Endodermal cell (in vitro differentiated cells): ENCODE measurements at regions not wholly inside any gene's neighbourhood (a gene's known extent, or its start where the extent isn't known, plus 50 kb on each side); places are given as distances from the start of the nearest gene placed in this dataset.
"Not testable (repeated sequence)": the region's sequence is repeated elsewhere in the genome, so short reads cannot be mapped to it uniquely, and the experiment has no call there.

ENCODE experiments used
- DNase-seq: peaks from one replicate; pipeline ENCODE4 v3.0.0-alpha.2; 2017
- H3K27ac ChIP-seq: 2 replicates; pipeline ENCODE4 v1.5.1; 2013; ENCODE audit warnings: mild to moderate bottlenecking, low read depth, low read length, moderate library complexity
- H3K27me3 ChIP-seq: 2 replicates; pipeline ENCODE4 v1.6.1; 2013; ENCODE audit warnings: mild to moderate bottlenecking, low read length, moderate library complexity; ENCODE audit not compliant: insufficient read depth, control insufficient read depth, poor library complexity, severe bottlenecking
- H3K36me3 ChIP-seq: 2 replicates; pipeline ENCODE4 v1.7.0; 2013; ENCODE audit warnings: mild to moderate bottlenecking, low read length, moderate library complexity; ENCODE audit not compliant: control insufficient read depth, insufficient read depth
- H3K4me1 ChIP-seq: one replicate; pipeline ENCODE4 v1.7.0; 2013; ENCODE audit warnings: low read length; ENCODE audit not compliant: control insufficient read depth, insufficient read depth
- H3K4me3 ChIP-seq: 2 replicates; pipeline ENCODE4 v1.5.1; 2013; ENCODE audit warnings: mild to moderate bottlenecking, low read length, moderate library complexity
- H3K9ac ChIP-seq: 2 replicates; pipeline ENCODE4 v1.6.1; 2013; ENCODE audit warnings: mild to moderate bottlenecking, low read length, moderate library complexity; ENCODE audit not compliant: poor library complexity, severe bottlenecking; ENCODE audit errors: extremely low read depth
- H3K9me3 ChIP-seq: 2 replicates; pipeline ENCODE4 v1.6.1; 2013; ENCODE audit warnings: mild to moderate bottlenecking, low read length, moderate library complexity; ENCODE audit not compliant: control insufficient read depth
- H3K27ac Mint-ChIP-seq: 2 replicates; pipeline ENCODE4 v1.8.0; 2020; ENCODE audit warnings: mixed read lengths
- H3K27me3 Mint-ChIP-seq: 2 replicates; pipeline ENCODE4 v1.8.0; 2021; ENCODE audit warnings: mild to moderate bottlenecking, mixed read lengths; ENCODE audit not compliant: insufficient read depth
- H3K36me3 Mint-ChIP-seq: 2 replicates; pipeline ENCODE4 v1.8.0; 2020; ENCODE audit warnings: low read depth, mixed read lengths
- H3K4me1 Mint-ChIP-seq: 2 replicates; pipeline ENCODE4 v1.8.0; 2020; ENCODE audit warnings: mixed read lengths
- H3K4me3 Mint-ChIP-seq: 2 replicates; pipeline ENCODE4 v1.8.0; 2020; ENCODE audit warnings: mild to moderate bottlenecking, moderate library complexity, mixed read lengths
- H3K9me3 Mint-ChIP-seq: 2 replicates; pipeline ENCODE4 v1.8.0; 2020; ENCODE audit warnings: mild to moderate bottlenecking, mixed read lengths
- CTCF ChIP-seq: fragments of 200-600 bp; sonication (generic); conservative IDR thresholded peaks from 2 replicates; pipeline ENCODE4 v1.5.0; 2021; ENCODE audit warnings: antibody characterized with exemption, mild to moderate bottlenecking
- WGBS, 2 experiments: methylation state at CpG; one replicate each; pipeline versions ENCODE4 v1.1.5 to v1.1.7; 2013; ENCODE audit warnings: missing lambda C conversion rate in 2 of 2, mixed read lengths in 1 of 2; ENCODE audit not compliant: insufficient coverage in 1 of 2, insufficient read length in 1 of 2; 5-methylcytosine and 5-hydroxymethylcytosine counted together

- H3K4me1 Mint-ChIP-seq: peaks cover 5% of the 10 kb centered on the region
- Histone ChIP-seq H3K9me3 (no peaks in the 10 kb centered on the region), H3K9ac (no peak overlapping the region), H3K27ac (no peak overlapping the region), H3K4me3 (no peak overlapping the region), H3K36me3 (no peaks in the 10 kb centered on the region), H3K27me3 (no peaks in the 10 kb centered on the region), H3K4me1 (no peaks in the 10 kb centered on the region)
- no peaks in the 10 kb centered on the region for H3K9me3 Mint-ChIP-seq
- no peak for DNase-seq
- H3K36me3 Mint-ChIP-seq: no peaks in the 10 kb centered on the region
- H3K27me3 Mint-ChIP-seq: no peaks in the 10 kb centered on the region
- no peak overlapping the region for H3K4me3 Mint-ChIP-seq
- no peak overlapping the region for H3K27ac Mint-ChIP-seq
- TF ChIP-seq CTCF: no peak
- WGBS, 2 experiments: 95% methylated on average over 3 of the region's 3 CpGs; no CpG with 5 or more reads in 1 of the 2 experiments
These were observed 157.1 kb upstream of the SPRY2 start for GRCh38 chr13:80497978-80498377.

- Histone ChIP-seq H3K36me3 (no peaks in the 10 kb centered on the region), H3K4me1 (no peaks in the 10 kb centered on the region), H3K4me3 (no peak overlapping the region), H3K27ac (no peak overlapping the region), H3K9me3 (no peaks in the 10 kb centered on the region), H3K27me3 (no peaks in the 10 kb centered on the region), H3K9ac (no peak overlapping the region)
- no peaks in the 10 kb centered on the region for H3K36me3 Mint-ChIP-seq
- no peak overlapping the region for H3K27ac Mint-ChIP-seq
- H3K9me3 Mint-ChIP-seq: no peaks in the 10 kb centered on the region
- H3K4me1 Mint-ChIP-seq: peaks cover 2% of the 10 kb centered on the region
- H3K4me3 Mint-ChIP-seq: no peak overlapping the region
- no peak for TF ChIP-seq CTCF
- DNase-seq: no peak
- H3K27me3 Mint-ChIP-seq: no peaks in the 10 kb centered on the region
- WGBS, 2 experiments: 80 to 90% methylated on average over 1 of the region's 1 CpG
These were observed 156.5 kb upstream of the SPRY2 start for GRCh38 chr13:80497439-80497838.

- H3K27ac ChIP-seq: no peak overlapping the region
- H3K4me1 ChIP-seq: no peaks in the 10 kb centered on the region
- H3K36me3 ChIP-seq: no peaks in the 10 kb centered on the region
- TF ChIP-seq CTCF: no peak
- no peak for DNase-seq
- no peak overlapping the region for H3K4me3 ChIP-seq
- H3K9me3 Mint-ChIP-seq: peaks cover under 1% of the 10 kb centered on the region
- H3K27ac Mint-ChIP-seq: no peak overlapping the region
- no peaks in the 10 kb centered on the region for H3K4me1 Mint-ChIP-seq
- no peaks in the 10 kb centered on the region for H3K9me3 ChIP-seq
- H3K27me3 Mint-ChIP-seq: no peaks in the 10 kb centered on the region
- 83 to 97% methylated on average over 2 to 5 of the region's 5 CpGs for WGBS, 2 experiments
- no peaks in the 10 kb centered on the region for H3K27me3 ChIP-seq
- H3K36me3 Mint-ChIP-seq: no peaks in the 10 kb centered on the region
- H3K4me3 Mint-ChIP-seq: no peak overlapping the region
- no peak overlapping the region for H3K9ac ChIP-seq
These were observed 155.9 kb upstream of the SPRY2 start for GRCh38 chr13:80496721-80497397.

- H3K27ac ChIP-seq, H3K36me3 Mint-ChIP-seq, H3K4me1 Mint-ChIP-seq, H3K27ac Mint-ChIP-seq, H3K27me3 Mint-ChIP-seq, H3K9ac ChIP-seq, H3K9me3 ChIP-seq, DNase-seq, H3K27me3 ChIP-seq, H3K4me1 ChIP-seq, H3K4me3 Mint-ChIP-seq, H3K4me3 ChIP-seq, H3K36me3 ChIP-seq: not testable (repeated sequence)
- 91 to 93% methylated on average over 24 to 36 of the region's 36 CpGs for WGBS, 2 experiments
- peaks cover 13% of the 10 kb centered on the region for H3K9me3 Mint-ChIP-seq
These were observed 149.6 kb upstream of the SPRY2 start for GRCh38 chr13:80490491-80490943.
